HL-60 (cell line): ENCODE measurements at regions not wholly inside any gene's neighbourhood (a gene's known extent, or its start where the extent isn't known, plus 50 kb on each side); places are given as distances from the start of the nearest gene placed in this dataset.

Experiments used
- POLR2AphosphoS5 ChIP-seq: IDR thresholded peaks from 2 replicates; pipeline ENCODE4 v1.6.1; 2012; ENCODE audit warnings: low read depth
- TF ChIP-seq, protein P1 (sequence below): IDR thresholded peaks from one replicate; pipeline ENCODE4 v1.5.1; 2011; ENCODE audit warnings: low read length, control low read depth, inconsistent platforms; ENCODE audit not compliant: insufficient read depth

DNA sequence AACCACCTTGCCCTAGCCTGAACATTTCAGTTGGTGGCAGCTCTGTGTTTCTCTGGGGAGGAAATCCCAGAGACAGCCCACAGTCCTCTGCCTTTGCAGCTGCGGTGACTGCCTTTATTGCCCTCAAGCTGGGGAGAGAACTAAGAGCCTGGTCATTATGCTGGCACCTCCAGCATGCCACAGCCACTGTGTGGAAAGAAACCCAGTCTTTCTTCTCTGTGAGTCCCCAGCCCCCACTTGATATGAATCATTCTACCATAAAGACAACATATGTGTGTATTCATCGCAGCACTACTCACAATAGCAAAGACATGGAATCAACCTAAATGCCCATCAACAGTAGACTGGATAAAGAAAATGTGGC, 82.3 kb upstream of the RNF217 start:
- TF ChIP-seq, protein P1, sequence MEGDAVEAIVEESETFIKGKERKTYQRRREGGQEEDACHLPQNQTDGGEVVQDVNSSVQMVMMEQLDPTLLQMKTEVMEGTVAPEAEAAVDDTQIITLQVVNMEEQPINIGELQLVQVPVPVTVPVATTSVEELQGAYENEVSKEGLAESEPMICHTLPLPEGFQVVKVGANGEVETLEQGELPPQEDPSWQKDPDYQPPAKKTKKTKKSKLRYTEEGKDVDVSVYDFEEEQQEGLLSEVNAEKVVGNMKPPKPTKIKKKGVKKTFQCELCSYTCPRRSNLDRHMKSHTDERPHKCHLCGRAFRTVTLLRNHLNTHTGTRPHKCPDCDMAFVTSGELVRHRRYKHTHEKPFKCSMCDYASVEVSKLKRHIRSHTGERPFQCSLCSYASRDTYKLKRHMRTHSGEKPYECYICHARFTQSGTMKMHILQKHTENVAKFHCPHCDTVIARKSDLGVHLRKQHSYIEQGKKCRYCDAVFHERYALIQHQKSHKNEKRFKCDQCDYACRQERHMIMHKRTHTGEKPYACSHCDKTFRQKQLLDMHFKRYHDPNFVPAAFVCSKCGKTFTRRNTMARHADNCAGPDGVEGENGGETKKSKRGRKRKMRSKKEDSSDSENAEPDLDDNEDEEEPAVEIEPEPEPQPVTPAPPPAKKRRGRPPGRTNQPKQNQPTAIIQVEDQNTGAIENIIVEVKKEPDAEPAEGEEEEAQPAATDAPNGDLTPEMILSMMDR, result no peak
- no peak for TF ChIP-seq POLR2AphosphoS5
